ENCODE measurements at regions not wholly inside any gene's neighbourhood (a gene's known extent, or its start where the extent isn't known, plus 50 kb on each side); places are given as distances from the start of the nearest gene placed in this dataset.

GRCh38 chr7:109844362-109844761 is 1246.6 kb upstream of the LRRN3 start:
- Histone ChIP-seq H3K4me3 (no peak overlapping the region), H2AFZ (replicated peaks) (no peak overlapping the region), H3K27ac (no peak overlapping the region), H3K9me3 (ENCODE audit: low read depth) (no peaks in the 10 kb centered on the region), H3F3A (ENCODE audit: low read depth) (no peaks in the 10 kb centered on the region), H3K36me3 (no peaks in the 10 kb centered on the region), H3K9ac (no peak overlapping the region), H3K4me1 (no peaks in the 10 kb centered on the region), H3K79me2 (ENCODE audit: low read depth) (no peaks in the 10 kb centered on the region), H3K4me2 (no peak overlapping the region), H3K27me3 (no peaks in the 10 kb centered on the region), H4K20me1 (ENCODE audit: low read depth) (no peaks in the 10 kb centered on the region)
- Mint-ChIP-seq H3K27me3 (ENCODE audit: insufficient read depth, low read depth) (no peaks in the 10 kb centered on the region), H3K4me1 (no peaks in the 10 kb centered on the region), H3K4me3 (no peak overlapping the region), H3K27ac (no peak overlapping the region), H3K9me3 (no peaks in the 10 kb centered on the region), H3K36me3 (no peaks in the 10 kb centered on the region)
- no peak for TF ChIP-seq EZH2 (IDR thresholded peaks at IDR 0.05)
- peak; percentile 68 for TF ChIP-seq CTCF (IDR thresholded peaks at IDR 0.05)
- peak; percentile 8 for DNase-seq (ENCODE audit: low spot score)

GRCh38 chr7:109864230-109864629 is 1226.7 kb upstream of the LRRN3 start:
- Histone ChIP-seq H3K36me3 (no peaks in the 10 kb centered on the region), H3K79me2 (ENCODE audit: low read depth) (no peaks in the 10 kb centered on the region), H3K27ac (no peak overlapping the region), H3K4me1 (peaks cover 10% of the 10 kb centered on the region), H3F3A (ENCODE audit: low read depth) (no peaks in the 10 kb centered on the region), H3K4me3 (no peak overlapping the region), H3K27me3 (no peaks in the 10 kb centered on the region), H3K9me3 (ENCODE audit: low read depth) (no peaks in the 10 kb centered on the region), H3K4me2 (peak overlapping the region; percentile 24), H3K9ac (no peak overlapping the region), H4K20me1 (ENCODE audit: low read depth) (no peaks in the 10 kb centered on the region), H2AFZ (replicated peaks) (no peak overlapping the region)
- Mint-ChIP-seq H3K27me3 (ENCODE audit: insufficient read depth, low read depth) (no peaks in the 10 kb centered on the region), H3K4me3 (no peak overlapping the region), H3K9me3 (no peaks in the 10 kb centered on the region), H3K27ac (peak overlapping the region; percentile 80), H3K36me3 (no peaks in the 10 kb centered on the region), H3K4me1 (peaks cover 9% of the 10 kb centered on the region)
- DNase-seq (ENCODE audit: low spot score), result peak; percentile 62
- TF ChIP-seq EZH2 (IDR thresholded peaks at IDR 0.05) (no peak), EZH2phosphoT487 (IDR thresholded peaks at IDR 0.05) (no peak), CTCF (IDR thresholded peaks at IDR 0.05) (no peak)

GRCh38 chr7:109868215-109868860 is 1222.6 kb upstream of the LRRN3 start:
- H3K36me3 ChIP-seq, result no peaks in the 10 kb centered on the region

More at GRCh38 chr7:109868215-109868860, 1222.6 kb upstream of the LRRN3 start:
- Histone ChIP-seq H3K4me1 (peaks cover 10% of the 10 kb centered on the region), H3K4me2 (no peak overlapping the region), H3K27ac (no peak overlapping the region), H3K27me3 (no peaks in the 10 kb centered on the region), H3K9ac (no peak overlapping the region), H3K9me3 (ENCODE audit: low read depth) (no peaks in the 10 kb centered on the region), H4K20me1 (ENCODE audit: low read depth) (no peaks in the 10 kb centered on the region), H3K79me2 (ENCODE audit: low read depth) (no peaks in the 10 kb centered on the region), H3F3A (ENCODE audit: low read depth) (no peaks in the 10 kb centered on the region), H2AFZ (replicated peaks) (no peak overlapping the region), H3K4me3 (no peak overlapping the region)
- H3K4me1 Mint-ChIP-seq, result peaks cover 9% of the 10 kb centered on the region
- H3K36me3 Mint-ChIP-seq, result no peaks in the 10 kb centered on the region
- no peak overlapping the region for H3K27ac Mint-ChIP-seq
- H3K27me3 Mint-ChIP-seq (ENCODE audit: insufficient read depth, low read depth), result no peaks in the 10 kb centered on the region
- no peak for DNase-seq (ENCODE audit: low spot score)
- H3K4me3 Mint-ChIP-seq, result no peak overlapping the region
- H3K9me3 Mint-ChIP-seq, result no peaks in the 10 kb centered on the region
- TF ChIP-seq EZH2phosphoT487 (IDR thresholded peaks at IDR 0.05), result no peak
- no peak for TF ChIP-seq EZH2 (IDR thresholded peaks at IDR 0.05)
- TF ChIP-seq CTCF (IDR thresholded peaks at IDR 0.05), result no peak

Data from neural progenitor cell (in vitro differentiated cells).